ENCODE measurements at regions not wholly inside any gene's neighbourhood (a gene's known extent, or its start where the extent isn't known, plus 50 kb on each side); places are given as distances from the start of the nearest gene placed in this dataset.

GRCh38 chr6:6922166-6922565 lies 185.6 kb upstream of the RREB1 start:
- TF ChIP-seq CTCF (IDR thresholded peaks at IDR 0.05), result no peak

GRCh38 chr6:6923605-6924004 lies 184.2 kb upstream of the RREB1 start:
- no peak for TF ChIP-seq CTCF (IDR thresholded peaks at IDR 0.05)

GRCh38 chr6:6924708-6925107 lies 183.1 kb upstream of the RREB1 start:
- TF ChIP-seq CTCF (IDR thresholded peaks at IDR 0.05), result no peak

GRCh38 chr6:6925391-6926164 lies 182.2 kb upstream of the RREB1 start:
- TF ChIP-seq CTCF (IDR thresholded peaks at IDR 0.05), result no peak

GRCh38 chr6:6926856-6927255 lies 180.9 kb upstream of the RREB1 start:
- TF ChIP-seq CTCF (IDR thresholded peaks at IDR 0.05), result no peak

GRCh38 chr6:6927521-6928361 lies 180.0 kb upstream of the RREB1 start:
- no peak for TF ChIP-seq CTCF (IDR thresholded peaks at IDR 0.05)

GRCh38 chr6:6930223-6930880 lies 177.4 kb upstream of the RREB1 start:
- TF ChIP-seq CTCF (IDR thresholded peaks at IDR 0.05), result no peak
